CD8-positive, alpha-beta memory T cell (primary cell): ENCODE measurements at regions not wholly inside any gene's neighbourhood (a gene's known extent, or its start where the extent isn't known, plus 50 kb on each side); places are given as distances from the start of the nearest gene placed in this dataset.

ENCODE experiments used
- CTCF ChIA-PET: fragments of 350-600 bp; sonication (Branson Sonifier 250); formaldehyde crosslinking; loops from one replicate; lab custom pipeline; 2021; ENCODE audit warnings: antibody characterized with exemption; lab: Charles Lee
- POLR2A ChIA-PET: fragments of 350-600 bp; sonication (Branson Sonifier 250); formaldehyde crosslinking; loops from one replicate; lab custom pipeline; 2021; ENCODE audit warnings: antibody characterized with exemption; lab: Charles Lee
- DNase-seq, 5 donors: peaks; one replicate each; pipeline versions ENCODE4 v3.0.0 to v3.0.0-alpha.2; 2020 to 2022; ENCODE audit warnings: mixed read lengths in 1 of 5
- H3K27ac ChIP-seq: one replicate; pipeline ENCODE4 v1.7.0; 2013; ENCODE audit warnings: low read depth, mild to moderate bottlenecking, low read length, moderate library complexity
- H3K27me3 ChIP-seq: 2 replicates; pipeline ENCODE4 v1.7.0; 2013; ENCODE audit warnings: low read length, mild to moderate bottlenecking; ENCODE audit not compliant: insufficient read depth, poor library complexity, severe bottlenecking
- H3K36me3 ChIP-seq: 2 replicates; pipeline ENCODE4 v1.7.0; 2013; ENCODE audit warnings: mild to moderate bottlenecking, low read length, moderate library complexity; ENCODE audit not compliant: insufficient read depth
- H3K4me1 ChIP-seq: 2 replicates; pipeline ENCODE4 v1.7.0; 2013; ENCODE audit warnings: mild to moderate bottlenecking, low read length, moderate library complexity; ENCODE audit not compliant: insufficient read depth
- H3K4me3 ChIP-seq: 2 replicates; pipeline ENCODE4 v1.7.0; 2013; ENCODE audit warnings: mild to moderate bottlenecking, low read length
- H3K9me3 ChIP-seq: 2 replicates; pipeline ENCODE4 v1.7.0; 2013; ENCODE audit warnings: mild to moderate bottlenecking, low read length
- H3K27ac Mint-ChIP-seq, 8 donors: one replicate each; pipeline ENCODE4 v1.8.0; 2020 to 2021; ENCODE audit warnings: mixed read lengths in 8 of 8, mild to moderate bottlenecking in 6 of 8, inconsistent platforms in 3 of 8, moderate library complexity in 3 of 8
- H3K27me3 Mint-ChIP-seq, 2 donors: one replicate each; pipeline ENCODE4 v1.8.0; 2020 to 2021; ENCODE audit warnings: mixed read lengths in 2 of 2, mild to moderate bottlenecking in 1 of 2, moderate library complexity in 1 of 2
- H3K36me3 Mint-ChIP-seq, 3 donors: one replicate each; pipeline ENCODE4 v1.8.0; 2020 to 2021; ENCODE audit warnings: mixed read lengths in 3 of 3, inconsistent platforms in 1 of 3, mild to moderate bottlenecking in 1 of 3
- H3K4me1 Mint-ChIP-seq, 3 donors: one replicate each; pipeline ENCODE4 v1.8.0; 2020 to 2021; ENCODE audit warnings: mixed read lengths in 3 of 3, inconsistent platforms in 1 of 3, mild to moderate bottlenecking in 1 of 3
- H3K4me3 Mint-ChIP-seq, 7 donors: one replicate each; pipeline ENCODE4 v1.8.0; 2020 to 2021; ENCODE audit warnings: mixed read lengths in 7 of 7, mild to moderate bottlenecking in 6 of 7, moderate library complexity in 4 of 7, inconsistent platforms in 2 of 7
- H3K9me3 Mint-ChIP-seq, 5 donors: one replicate each; pipeline ENCODE4 v1.8.0; 2020 to 2022; ENCODE audit warnings: mixed read lengths in 5 of 5, mild to moderate bottlenecking in 3 of 5, moderate library complexity in 2 of 5, inconsistent platforms in 1 of 5

GRCh38 chr5:75948438-75948837, 134.7 kb upstream of the SV2C start:
- ChIA-PET CTCF (no interaction called here), POLR2A (no interaction called here)
- no peaks in the 10 kb centered on the region for H3K4me1 ChIP-seq
- H3K36me3 ChIP-seq = no peaks in the 10 kb centered on the region
- peaks cover 23 to 30% of the 10 kb centered on the region in 2 donors for H3K27me3 Mint-ChIP-seq
- H3K4me3 ChIP-seq = no peak overlapping the region
- H3K4me3 Mint-ChIP-seq = no peak overlapping the region
- peaks cover 0 to 2% (median 0%) of the 10 kb centered on the region in 3 donors for H3K36me3 Mint-ChIP-seq
- peaks cover 0 to 14% (median 3%) of the 10 kb centered on the region in 5 donors for H3K9me3 Mint-ChIP-seq
- no peak overlapping the region for H3K27ac Mint-ChIP-seq
- H3K27ac ChIP-seq = no peak overlapping the region
- peaks cover 3% of the 10 kb centered on the region for H3K9me3 ChIP-seq
- no peaks in the 10 kb centered on the region for H3K4me1 Mint-ChIP-seq
- H3K27me3 ChIP-seq = no peaks in the 10 kb centered on the region
- DNase-seq = no peak

- POLR2A ChIA-PET = no interaction called here
- Histone ChIP-seq H3K4me1 (no peaks in the 10 kb centered on the region), H3K27me3 (no peaks in the 10 kb centered on the region), H3K9me3 (peaks cover 3% of the 10 kb centered on the region), H3K4me3 (no peak overlapping the region), H3K36me3 (no peaks in the 10 kb centered on the region), H3K27ac (no peak overlapping the region)
- no peak for DNase-seq
- no peaks in the 10 kb centered on the region for H3K4me1 Mint-ChIP-seq
- peaks cover 16 to 18% of the 10 kb centered on the region in 2 donors for H3K27me3 Mint-ChIP-seq
- peaks cover 0 to 3% (median 0%) of the 10 kb centered on the region in 5 donors for H3K9me3 Mint-ChIP-seq
- no peak overlapping the region for H3K4me3 Mint-ChIP-seq
- no peaks in the 10 kb centered on the region for H3K36me3 Mint-ChIP-seq
- CTCF ChIA-PET = no interaction called here
- H3K27ac Mint-ChIP-seq = no peak overlapping the region
These were observed 142.8 kb upstream of the SV2C start for GRCh38 chr5:75940418-75940817.

- Histone ChIP-seq H3K9me3 (no peaks in the 10 kb centered on the region), H3K27me3 (no peaks in the 10 kb centered on the region), H3K4me3 (no peak overlapping the region), H3K36me3 (no peaks in the 10 kb centered on the region), H3K4me1 (no peaks in the 10 kb centered on the region), H3K27ac (no peak overlapping the region)
- ChIA-PET POLR2A (no interaction called here), CTCF (no interaction called here)
- Mint-ChIP-seq H3K36me3 (no peaks in the 10 kb centered on the region), H3K27me3 (peaks cover 14 to 28% of the 10 kb centered on the region in 2 donors), H3K27ac (no peak overlapping the region), H3K4me1 (no peaks in the 10 kb centered on the region), H3K4me3 (no peak overlapping the region), H3K9me3 (no peaks in the 10 kb centered on the region)
- DNase-seq = no peak
These were observed 147.6 kb upstream of the SV2C start for GRCh38 chr5:75935572-75935971.

- Mint-ChIP-seq H3K4me1 (no peaks in the 10 kb centered on the region), H3K27me3 (peaks cover 14 to 28% of the 10 kb centered on the region in 2 donors), H3K27ac (no peak overlapping the region), H3K4me3 (no peak overlapping the region), H3K36me3 (no peaks in the 10 kb centered on the region), H3K9me3 (peaks cover 0 to 4% (median 0%) of the 10 kb centered on the region in 5 donors)
- H3K4me1 ChIP-seq = no peaks in the 10 kb centered on the region
- H3K4me3 ChIP-seq = no peak overlapping the region
- no peak overlapping the region for H3K27ac ChIP-seq
- H3K36me3 ChIP-seq = no peaks in the 10 kb centered on the region
- no peak for DNase-seq
- ChIA-PET CTCF (no interaction called here), POLR2A (no interaction called here)
- no peaks in the 10 kb centered on the region for H3K27me3 ChIP-seq
- no peaks in the 10 kb centered on the region for H3K9me3 ChIP-seq
These were observed 149.7 kb upstream of the SV2C start for GRCh38 chr5:75933489-75933888.

- CTCF ChIA-PET = no interaction called here
- peaks cover 0 to 4% (median 0%) of the 10 kb centered on the region in 5 donors for H3K9me3 Mint-ChIP-seq
- POLR2A ChIA-PET = no interaction called here
These were observed 152.0 kb upstream of the SV2C start for GRCh38 chr5:75931175-75931574.

GRCh38 chr5:75928992-75929391, 154.2 kb upstream of the SV2C start:
- Mint-ChIP-seq H3K9me3 (peaks cover 0 to 4% (median 0%) of the 10 kb centered on the region in 5 donors), H3K4me1 (no peaks in the 10 kb centered on the region), H3K27ac (no peak overlapping the region), H3K36me3 (no peaks in the 10 kb centered on the region), H3K4me3 (no peak overlapping the region), H3K27me3 (peaks cover 13 to 25% of the 10 kb centered on the region in 2 donors)
- no peaks in the 10 kb centered on the region for H3K27me3 ChIP-seq
- H3K9me3 ChIP-seq = no peaks in the 10 kb centered on the region
- H3K4me1 ChIP-seq = no peaks in the 10 kb centered on the region
- no peaks in the 10 kb centered on the region for H3K36me3 ChIP-seq
- H3K4me3 ChIP-seq = no peak overlapping the region
- no peak overlapping the region for H3K27ac ChIP-seq
- ChIA-PET POLR2A (no interaction called here), CTCF (no interaction called here)
- DNase-seq = no peak

More at GRCh38 chr5:75931175-75931574, 152.0 kb upstream of the SV2C start:
- Histone ChIP-seq H3K4me3 (no peak overlapping the region), H3K27ac (no peak overlapping the region), H3K36me3 (no peaks in the 10 kb centered on the region), H3K27me3 (no peaks in the 10 kb centered on the region), H3K9me3 (no peaks in the 10 kb centered on the region), H3K4me1 (no peaks in the 10 kb centered on the region)
- H3K27me3 Mint-ChIP-seq = peaks cover 13 to 25% of the 10 kb centered on the region in 2 donors
- no peak overlapping the region for H3K4me3 Mint-ChIP-seq
- no peak for DNase-seq
- no peak overlapping the region for H3K27ac Mint-ChIP-seq
- no peaks in the 10 kb centered on the region for H3K36me3 Mint-ChIP-seq
- no peaks in the 10 kb centered on the region for H3K4me1 Mint-ChIP-seq

- no peaks in the 10 kb centered on the region for H3K36me3 ChIP-seq
- CTCF ChIA-PET = no interaction called here
- H3K27ac Mint-ChIP-seq = no peak overlapping the region
- no peaks in the 10 kb centered on the region for H3K4me1 ChIP-seq
- POLR2A ChIA-PET = no interaction called here
- H3K9me3 ChIP-seq = no peaks in the 10 kb centered on the region
- H3K36me3 Mint-ChIP-seq = no peaks in the 10 kb centered on the region
- H3K4me3 ChIP-seq = no peak overlapping the region
- peaks cover 6 to 35% of the 10 kb centered on the region in 2 donors for H3K27me3 Mint-ChIP-seq
- no peaks in the 10 kb centered on the region for H3K4me1 Mint-ChIP-seq
- H3K9me3 Mint-ChIP-seq = peaks cover 0 to 1% (median 0%) of the 10 kb centered on the region in 5 donors
- DNase-seq = no peak
- H3K27me3 ChIP-seq = no peaks in the 10 kb centered on the region
- no peak overlapping the region for H3K4me3 Mint-ChIP-seq
- H3K27ac ChIP-seq = no peak overlapping the region
These were observed 160.7 kb upstream of the SV2C start for GRCh38 chr5:75922480-75922879.

- no peak overlapping the region for H3K27ac ChIP-seq
- H3K4me3 ChIP-seq = no peak overlapping the region
- no peaks in the 10 kb centered on the region for H3K9me3 ChIP-seq
- ChIA-PET CTCF (no interaction called here), POLR2A (no interaction called here)
- no peaks in the 10 kb centered on the region for H3K4me1 ChIP-seq
- H3K27me3 ChIP-seq = no peaks in the 10 kb centered on the region
- H3K27me3 Mint-ChIP-seq = peaks cover 8 to 42% of the 10 kb centered on the region in 2 donors
- H3K36me3 Mint-ChIP-seq = no peaks in the 10 kb centered on the region
- no peaks in the 10 kb centered on the region for H3K4me1 Mint-ChIP-seq
- peaks cover 0 to 1% (median 0%) of the 10 kb centered on the region in 5 donors for H3K9me3 Mint-ChIP-seq
- H3K27ac Mint-ChIP-seq = no peak overlapping the region
- H3K36me3 ChIP-seq = no peaks in the 10 kb centered on the region
- peak in 1 of 5 donors; percentile 43 for DNase-seq
- H3K4me3 Mint-ChIP-seq = no peak overlapping the region
These were observed 162.2 kb upstream of the SV2C start for GRCh38 chr5:75921011-75921410.

- no peaks in the 10 kb centered on the region for H3K36me3 ChIP-seq
- Mint-ChIP-seq H3K27ac (no peak overlapping the region), H3K9me3 (peaks cover 0 to 2% (median 0%) of the 10 kb centered on the region in 5 donors), H3K36me3 (no peaks in the 10 kb centered on the region), H3K27me3 (peaks cover 6 to 51% of the 10 kb centered on the region in 2 donors), H3K4me1 (no peaks in the 10 kb centered on the region), H3K4me3 (no peak overlapping the region)
- H3K27me3 ChIP-seq = no peaks in the 10 kb centered on the region
- DNase-seq = no peak
- CTCF ChIA-PET = no interaction called here
- no peak overlapping the region for H3K4me3 ChIP-seq
- H3K9me3 ChIP-seq = no peaks in the 10 kb centered on the region
- no peaks in the 10 kb centered on the region for H3K4me1 ChIP-seq
- POLR2A ChIA-PET = no interaction called here
- no peak overlapping the region for H3K27ac ChIP-seq
These were observed 167.0 kb upstream of the SV2C start for GRCh38 chr5:75916144-75916543.
